IMR-90 (cell line): ENCODE measurements at regions not wholly inside any gene's neighbourhood (a gene's known extent, or its start where the extent isn't known, plus 50 kb on each side); places are given as distances from the start of the nearest gene placed in this dataset.

ENCODE experiments used
- BHLHE40 ChIP-seq: fragments of 150-350 bp; IDR thresholded peaks from 2 replicates; pipeline ENCODE4 v1.6.1; 2016; ENCODE audit warnings: mild to moderate bottlenecking, low read depth, low read length
- CHD1 ChIP-seq: IDR thresholded peaks from 2 replicates; pipeline ENCODE4 v1.6.1; 2012; ENCODE audit warnings: low read depth, low read length, improper control_type of control experiment
- CTCF ChIP-seq: conservative IDR thresholded peaks from 2 replicates; pipeline ENCODE4 v1.5.1; 2012; ENCODE audit warnings: mild to moderate bottlenecking, low read depth, low read length, improper control_type of control experiment
- MAFK ChIP-seq: IDR thresholded peaks from 2 replicates; pipeline ENCODE4 v1.6.1; 2012; ENCODE audit warnings: low read depth, low read length, improper control_type of control experiment
- MAZ ChIP-seq: IDR thresholded peaks from 2 replicates; pipeline ENCODE4 v1.6.1; 2012; ENCODE audit warnings: low read depth, mild to moderate bottlenecking, low read length, improper control_type of control experiment, moderate library complexity, borderline replicate concordance
- MXI1 ChIP-seq: IDR thresholded peaks from 2 replicates; pipeline ENCODE4 v1.6.1; 2012; ENCODE audit warnings: low read depth, mild to moderate bottlenecking, low read length, moderate library complexity, borderline replicate concordance
- NFE2L2 ChIP-seq: fragments of 150-350 bp; IDR thresholded peaks from 2 replicates; pipeline ENCODE4 v1.6.1; 2016; ENCODE audit warnings: low read depth, mild to moderate bottlenecking, low read length
- POLR2A ChIP-seq: IDR thresholded peaks from 2 replicates; pipeline ENCODE4 v1.6.1; 2012; ENCODE audit warnings: mild to moderate bottlenecking, low read depth, low read length
- RAD21 ChIP-seq: IDR thresholded peaks from 2 replicates; pipeline ENCODE4 v1.6.1; 2012; ENCODE audit warnings: low read length, improper control_type of control experiment
- RCOR1 ChIP-seq: IDR thresholded peaks from 2 replicates; pipeline ENCODE4 v1.6.1; 2012; ENCODE audit warnings: mild to moderate bottlenecking, low read length, improper control_type of control experiment; ENCODE audit not compliant: insufficient replicate concordance
- RFX5 ChIP-seq: IDR thresholded peaks from 2 replicates; pipeline ENCODE4 v1.8.0; 2012; ENCODE audit warnings: low read depth, mild to moderate bottlenecking, low read length, moderate library complexity
- SMC3 ChIP-seq: fragments of 150-350 bp; IDR thresholded peaks from 2 replicates; pipeline ENCODE4 v1.6.1; 2016; ENCODE audit warnings: low read depth, mild to moderate bottlenecking, antibody characterized with exemption, low read length, moderate library complexity
- USF2 ChIP-seq: fragments of 150-350 bp; IDR thresholded peaks from 2 replicates; pipeline ENCODE4 v1.6.1; 2017; ENCODE audit warnings: mild to moderate bottlenecking, antibody characterized with exemption, low read length, low read depth

- TF ChIP-seq POLR2A (no peak), MAZ (no peak), CTCF (no peak), RCOR1 (no peak), BHLHE40 (no peak), NFE2L2 (no peak), USF2 (no peak), RAD21 (no peak), SMC3 (no peak), MXI1 (no peak), MAFK (no peak), RFX5 (no peak), CHD1 (no peak)
Observed at GRCh38 chr13:58946274-58946673, 1217.5 kb downstream of the DIAPH3 start.
